ENCODE measurements at regions not wholly inside any gene's neighbourhood (a gene's known extent, or its start where the extent isn't known, plus 50 kb on each side); places are given as distances from the start of the nearest gene placed in this dataset.

DNA sequence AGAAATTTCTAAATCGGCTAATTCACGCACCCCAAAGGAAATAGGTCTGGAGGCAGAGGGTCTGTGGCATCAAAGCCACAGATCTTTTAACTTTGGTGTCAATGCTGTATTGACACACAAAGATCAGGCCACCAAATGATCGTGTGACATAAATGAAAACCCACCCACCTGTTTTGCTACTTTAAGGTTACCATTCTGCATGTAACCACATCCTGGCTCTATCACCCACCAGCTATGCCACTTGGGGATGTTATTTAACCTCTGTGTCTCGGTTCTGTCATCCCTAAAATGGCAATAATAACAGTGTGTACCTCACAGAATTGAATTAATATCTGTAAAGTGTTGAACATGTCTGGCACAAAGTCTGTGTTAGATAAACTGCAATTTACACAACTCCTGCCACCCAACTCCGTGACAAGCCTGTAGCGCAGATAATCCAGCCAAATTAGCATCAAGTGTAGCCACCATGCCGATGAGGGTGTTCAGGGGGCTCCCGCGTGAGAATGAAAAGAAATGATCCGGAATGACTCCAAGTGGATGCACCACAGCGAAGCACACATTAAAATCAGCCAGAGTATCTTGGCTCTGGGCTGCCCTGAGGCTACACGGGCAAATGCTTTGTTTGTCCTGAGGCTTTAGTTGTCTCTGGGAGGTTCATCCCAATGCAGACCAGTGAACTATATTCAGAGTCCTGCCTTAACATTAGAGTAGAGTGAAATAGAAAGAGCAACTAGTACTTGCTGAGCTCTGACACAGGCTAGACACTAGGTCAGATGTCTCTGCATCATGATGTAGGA, 158.4 kb upstream of the NEBL start:
- Mint-ChIP-seq H3K27me3 (ENCODE audit: unreplicated experiment) (no peaks in the 10 kb centered on the region), H3K27ac (ENCODE audit: unreplicated experiment) (no peak overlapping the region), H3K9me3 (ENCODE audit: low read depth, unreplicated experiment) (peaks cover 2% of the 10 kb centered on the region), H3K36me3 (ENCODE audit: insufficient read depth, unreplicated experiment) (no peaks in the 10 kb centered on the region), H3K4me3 (ENCODE audit: low read depth, unreplicated experiment) (no peak overlapping the region), H3K4me1 (ENCODE audit: low read depth, unreplicated experiment) (no peaks in the 10 kb centered on the region)
- CTCF ChIA-PET, result interaction anchor here (0.6 kb wide), 1 partner anchor 741 kb away, joined by 5 read pairs; no protein-coding TSS in a partner anchor
- TF ChIP-seq, protein P1, sequence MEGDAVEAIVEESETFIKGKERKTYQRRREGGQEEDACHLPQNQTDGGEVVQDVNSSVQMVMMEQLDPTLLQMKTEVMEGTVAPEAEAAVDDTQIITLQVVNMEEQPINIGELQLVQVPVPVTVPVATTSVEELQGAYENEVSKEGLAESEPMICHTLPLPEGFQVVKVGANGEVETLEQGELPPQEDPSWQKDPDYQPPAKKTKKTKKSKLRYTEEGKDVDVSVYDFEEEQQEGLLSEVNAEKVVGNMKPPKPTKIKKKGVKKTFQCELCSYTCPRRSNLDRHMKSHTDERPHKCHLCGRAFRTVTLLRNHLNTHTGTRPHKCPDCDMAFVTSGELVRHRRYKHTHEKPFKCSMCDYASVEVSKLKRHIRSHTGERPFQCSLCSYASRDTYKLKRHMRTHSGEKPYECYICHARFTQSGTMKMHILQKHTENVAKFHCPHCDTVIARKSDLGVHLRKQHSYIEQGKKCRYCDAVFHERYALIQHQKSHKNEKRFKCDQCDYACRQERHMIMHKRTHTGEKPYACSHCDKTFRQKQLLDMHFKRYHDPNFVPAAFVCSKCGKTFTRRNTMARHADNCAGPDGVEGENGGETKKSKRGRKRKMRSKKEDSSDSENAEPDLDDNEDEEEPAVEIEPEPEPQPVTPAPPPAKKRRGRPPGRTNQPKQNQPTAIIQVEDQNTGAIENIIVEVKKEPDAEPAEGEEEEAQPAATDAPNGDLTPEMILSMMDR (IDR thresholded peaks at IDR 0.05; ENCODE audit: unreplicated experiment), result no peak
- intact Hi-C loops (cut with micrococcal nuclease; ENCODE audit: unreplicated experiment), result no loop called here
- no TSS peak for BruUV-seq (replicated peaks)
- no peak for DNase-seq

DNA sequence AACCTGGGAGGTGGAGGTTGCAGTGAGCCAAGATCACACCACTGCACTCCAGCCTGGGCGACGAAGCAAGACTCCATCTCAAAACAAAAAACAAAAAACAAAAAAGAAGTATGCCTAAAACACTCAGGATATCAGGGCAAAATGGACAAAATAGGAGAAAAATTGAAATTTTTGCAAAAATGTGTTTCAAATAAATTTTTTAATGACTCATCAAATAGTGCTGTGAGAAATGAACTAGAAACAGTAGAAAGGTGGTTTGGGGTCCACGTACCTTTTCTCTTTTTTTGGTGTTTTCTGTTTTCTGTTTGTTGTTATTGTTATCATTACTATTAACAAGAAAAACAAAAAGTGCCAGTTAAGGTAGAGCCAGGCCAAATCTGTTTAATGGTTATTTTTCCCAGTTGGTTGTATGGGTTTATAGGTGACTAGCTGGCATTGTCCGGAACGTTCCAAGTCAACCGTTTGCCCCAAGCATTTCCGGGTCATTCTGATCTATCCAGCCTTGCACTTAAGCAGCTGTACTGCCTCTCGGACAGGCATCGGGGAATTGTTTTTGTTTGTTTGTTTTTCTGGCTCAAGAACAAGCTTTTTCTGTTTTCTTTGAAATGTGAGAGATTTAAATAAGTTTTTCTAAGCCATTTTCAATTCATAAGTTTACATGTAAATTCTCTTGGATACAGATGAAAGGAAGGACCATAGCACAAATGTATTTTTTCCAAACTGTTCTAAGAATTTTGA, 157.0 kb upstream of the NEBL start:
- TF ChIP-seq, protein P1 (IDR thresholded peaks at IDR 0.05; ENCODE audit: unreplicated experiment), result no peak
- no peak overlapping the region for H3K27ac Mint-ChIP-seq (ENCODE audit: unreplicated experiment)
- peaks cover 2% of the 10 kb centered on the region for H3K9me3 Mint-ChIP-seq (ENCODE audit: low read depth, unreplicated experiment)
- no peak for DNase-seq
- no peaks in the 10 kb centered on the region for H3K36me3 Mint-ChIP-seq (ENCODE audit: insufficient read depth, unreplicated experiment)
- intact Hi-C loops (cut with micrococcal nuclease; ENCODE audit: unreplicated experiment), result no loop called here
- no peaks in the 10 kb centered on the region for H3K4me1 Mint-ChIP-seq (ENCODE audit: low read depth, unreplicated experiment)
- no peak overlapping the region for H3K4me3 Mint-ChIP-seq (ENCODE audit: low read depth, unreplicated experiment)
- CTCF ChIA-PET, result no interaction called here
- no TSS peak for BruUV-seq (replicated peaks)
- H3K27me3 Mint-ChIP-seq (ENCODE audit: unreplicated experiment), result no peaks in the 10 kb centered on the region

DNA sequence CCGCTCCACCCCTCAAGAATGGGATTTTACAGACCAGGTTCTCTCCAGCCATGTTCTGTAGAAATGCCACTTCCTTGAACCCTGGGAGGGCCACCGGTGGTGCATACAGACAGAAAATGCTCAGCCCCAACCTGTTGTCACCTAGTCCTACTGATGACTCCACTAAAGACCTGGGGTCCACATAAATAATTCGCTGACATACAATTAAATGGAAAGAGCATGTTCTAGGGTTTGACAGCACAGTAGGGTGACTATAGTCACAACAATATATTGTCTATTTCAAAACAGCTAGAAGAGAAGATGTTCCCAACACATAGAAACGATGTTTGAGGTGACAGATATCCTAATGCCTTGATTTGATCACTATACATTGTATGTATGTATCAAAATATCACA, 155.6 kb upstream of the NEBL start:
- no peak overlapping the region for H3K27ac Mint-ChIP-seq (ENCODE audit: unreplicated experiment)
- no peak overlapping the region for H3K4me3 Mint-ChIP-seq (ENCODE audit: low read depth, unreplicated experiment)
- H3K36me3 Mint-ChIP-seq (ENCODE audit: insufficient read depth, unreplicated experiment), result no peaks in the 10 kb centered on the region
- no peaks in the 10 kb centered on the region for H3K4me1 Mint-ChIP-seq (ENCODE audit: low read depth, unreplicated experiment)
- intact Hi-C loops (cut with micrococcal nuclease; ENCODE audit: unreplicated experiment), result no loop called here
- no TSS peak for BruUV-seq (replicated peaks)
- CTCF ChIA-PET, result no interaction called here
- peaks cover 2% of the 10 kb centered on the region for H3K9me3 Mint-ChIP-seq (ENCODE audit: low read depth, unreplicated experiment)
- TF ChIP-seq, protein P1 (IDR thresholded peaks at IDR 0.05; ENCODE audit: unreplicated experiment), result no peak
- H3K27me3 Mint-ChIP-seq (ENCODE audit: unreplicated experiment), result no peaks in the 10 kb centered on the region
- DNase-seq, result no peak

DNA sequence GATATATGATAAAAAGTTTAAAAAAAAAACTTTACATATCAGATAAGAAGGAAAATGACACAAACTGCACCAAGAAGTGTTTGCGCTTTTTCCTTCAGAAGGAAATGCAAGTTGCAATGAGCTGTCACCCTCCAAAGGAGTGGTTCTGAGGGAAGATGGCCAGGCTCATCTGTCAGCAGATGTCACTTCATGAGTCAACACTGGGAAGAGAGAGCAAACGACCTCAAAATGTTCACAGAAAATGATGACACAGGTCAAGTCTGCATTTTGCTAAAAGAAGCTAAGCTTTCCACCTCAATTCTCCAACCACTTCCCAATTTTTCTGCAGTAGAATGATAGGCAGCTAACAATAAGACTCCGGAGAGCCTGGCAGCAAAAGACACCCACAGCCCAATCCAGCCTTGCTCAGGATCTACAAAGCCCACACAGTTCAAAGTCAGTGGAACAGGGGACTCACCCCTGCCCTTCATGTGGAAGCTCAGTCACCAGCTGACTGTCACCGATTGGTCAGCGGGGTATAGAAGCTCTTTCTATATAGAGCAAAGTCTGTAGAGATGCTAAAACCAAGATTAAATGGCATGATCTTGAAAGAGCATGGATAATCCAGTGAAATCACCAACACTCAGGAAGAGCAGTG, 155.1 kb upstream of the NEBL start:
- CTCF ChIA-PET, result no interaction called here
- BruUV-seq (replicated peaks), result no TSS peak
- Mint-ChIP-seq H3K27ac (ENCODE audit: unreplicated experiment) (no peak overlapping the region), H3K27me3 (ENCODE audit: unreplicated experiment) (no peaks in the 10 kb centered on the region), H3K4me3 (ENCODE audit: low read depth, unreplicated experiment) (no peak overlapping the region), H3K36me3 (ENCODE audit: insufficient read depth, unreplicated experiment) (no peaks in the 10 kb centered on the region), H3K4me1 (ENCODE audit: low read depth, unreplicated experiment) (no peaks in the 10 kb centered on the region), H3K9me3 (ENCODE audit: low read depth, unreplicated experiment) (peaks cover 2% of the 10 kb centered on the region)
- no peak for DNase-seq
- intact Hi-C loops (cut with micrococcal nuclease; ENCODE audit: unreplicated experiment), result no loop called here
- TF ChIP-seq, protein P1 (IDR thresholded peaks at IDR 0.05; ENCODE audit: unreplicated experiment), result no peak
